ENCODE measurements at regions not wholly inside any gene's neighbourhood (a gene's known extent, or its start where the extent isn't known, plus 50 kb on each side); places are given as distances from the start of the nearest gene placed in this dataset.
A peak's percentile ranks its signal among the peaks of the same experiment; 100 is the strongest.

- TF ChIP-seq IRF3 (IDR thresholded peaks at IDR 0.05; ENCODE audit: low read depth, low read length) = no peak
- TF ChIP-seq CTCF (IDR thresholded peaks at IDR 0.05) = peak; percentile 40; the same call in 1 of the 2 replicates
- TF ChIP-seq MEF2A (IDR thresholded peaks at IDR 0.05; ENCODE audit: borderline replicate concordance, low read depth) = no peak
- TF ChIP-seq TAF1 (IDR thresholded peaks at IDR 0.05; ENCODE audit: borderline replicate concordance, low read depth, low read length) = no peak
- no peak for TF ChIP-seq CHD2 (IDR thresholded peaks at IDR 0.05; ENCODE audit: low read length, partially characterized antibody)
- TF ChIP-seq EZH2phosphoT487 (IDR thresholded peaks at IDR 0.05; ENCODE audit: borderline replicate concordance, low read depth) = no peak
Observed at GRCh38 chr6:6494677-6495076, 93.8 kb upstream of the LY86 start.

Data from SK-N-SH (cell line).